NCI-H146 treated with DMSO at 0.1 percent for 48 hours (cell line): ENCODE measurements at regions not wholly inside any gene's neighbourhood (a gene's known extent, or its start where the extent isn't known, plus 50 kb on each side); places are given as distances from the start of the nearest gene placed in this dataset.

Experiments used
- DNase-seq: peaks from one replicate; lab custom pipeline; 2025; ENCODE audit not compliant: unreplicated experiment; lab: John Stamatoyannopoulos, UW

GRCh38 chr13:104008541-104009435 is 942.6 kb upstream of the SLC10A2 start:
- DNase-seq: no peak

DNA sequence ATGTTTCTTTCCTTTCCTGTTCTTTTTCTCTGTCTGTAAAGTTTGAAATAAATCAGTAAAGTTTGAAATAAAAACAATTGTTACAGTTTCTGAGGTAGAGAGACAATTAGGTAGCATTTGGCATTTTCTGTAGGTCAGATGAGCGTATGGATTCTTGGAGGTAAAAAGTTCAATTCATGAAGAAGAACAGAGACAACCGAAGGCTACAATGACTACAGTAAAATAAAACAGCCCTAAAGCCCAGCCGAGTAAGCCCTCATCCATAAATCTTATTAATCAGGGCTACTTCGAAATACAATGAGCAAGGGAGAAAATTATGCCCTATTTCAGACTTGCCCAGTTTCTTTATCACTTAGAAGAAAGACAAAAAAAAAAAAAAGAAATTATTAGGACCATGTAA is 941.9 kb upstream of the SLC10A2 start:
- no peak for DNase-seq

DNA sequence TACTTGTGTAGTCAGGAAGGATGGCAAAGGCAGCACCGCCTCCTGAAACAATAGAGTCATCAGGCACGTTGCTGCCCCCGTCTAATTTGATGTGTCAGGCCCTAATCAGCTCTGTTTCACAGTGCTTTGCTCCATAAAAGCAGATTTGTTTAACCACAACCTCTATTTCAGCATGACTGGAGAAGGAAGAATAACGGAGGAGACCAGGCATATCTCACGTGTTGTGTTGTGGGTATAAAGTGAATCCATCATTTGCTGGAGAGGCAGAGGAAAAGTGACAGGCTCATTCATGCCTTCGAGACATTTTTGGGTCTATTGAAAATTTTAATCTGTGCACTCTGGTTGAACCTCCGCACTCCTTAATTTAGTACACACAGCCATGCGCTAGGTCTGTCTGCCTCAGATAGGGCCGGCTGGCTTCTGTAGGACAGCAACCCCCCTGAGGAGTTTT is 940.4 kb upstream of the SLC10A2 start:
- no peak for DNase-seq

GRCh38 chr13:104004572-104004971 is 938.4 kb upstream of the SLC10A2 start:
- DNase-seq: no peak

- no peak for DNase-seq
These were observed 936.0 kb upstream of the SLC10A2 start for GRCh38 chr13:104002216-104002615.

- no peak for DNase-seq
These were observed 935.5 kb upstream of the SLC10A2 start for GRCh38 chr13:104001766-104002165.

- DNase-seq: no peak
These were observed 930.5 kb upstream of the SLC10A2 start for GRCh38 chr13:103996733-103997132.

- DNase-seq: no peak
These were observed 917.7 kb upstream of the SLC10A2 start for GRCh38 chr13:103983948-103984347.

- DNase-seq: no peak
These were observed 910.2 kb upstream of the SLC10A2 start for GRCh38 chr13:103976371-103976770.

- DNase-seq: no peak
These were observed 907.5 kb upstream of the SLC10A2 start for GRCh38 chr13:103973740-103974139.

DNA sequence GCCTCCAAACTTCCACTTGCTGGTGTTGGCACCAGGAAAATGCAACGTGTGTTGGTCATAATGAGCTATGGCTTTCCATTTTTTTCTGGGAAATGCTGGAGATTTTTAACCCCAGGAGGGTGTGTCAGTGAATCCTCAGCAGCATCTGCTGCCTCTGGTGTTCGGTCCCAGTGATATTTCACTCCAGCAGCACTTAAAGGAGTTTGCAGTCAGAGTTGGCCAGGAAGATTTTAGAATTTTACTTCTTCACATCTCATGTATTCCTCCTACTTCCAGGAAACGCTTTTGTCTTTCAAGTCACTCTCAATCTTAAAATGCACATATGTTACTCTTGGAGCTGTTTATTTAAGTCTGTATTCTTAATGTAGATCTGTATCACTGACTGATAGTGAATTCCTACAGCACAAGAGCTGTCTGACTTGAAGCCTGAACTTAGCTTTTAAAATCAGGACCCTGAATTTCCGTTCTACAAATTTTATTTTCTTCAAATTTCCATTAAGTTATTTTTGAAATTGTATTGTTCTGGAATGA is 903.4 kb upstream of the SLC10A2 start:
- no peak for DNase-seq

GRCh38 chr13:103965506-103966243 is 899.5 kb upstream of the SLC10A2 start:
- DNase-seq: no peak

DNA sequence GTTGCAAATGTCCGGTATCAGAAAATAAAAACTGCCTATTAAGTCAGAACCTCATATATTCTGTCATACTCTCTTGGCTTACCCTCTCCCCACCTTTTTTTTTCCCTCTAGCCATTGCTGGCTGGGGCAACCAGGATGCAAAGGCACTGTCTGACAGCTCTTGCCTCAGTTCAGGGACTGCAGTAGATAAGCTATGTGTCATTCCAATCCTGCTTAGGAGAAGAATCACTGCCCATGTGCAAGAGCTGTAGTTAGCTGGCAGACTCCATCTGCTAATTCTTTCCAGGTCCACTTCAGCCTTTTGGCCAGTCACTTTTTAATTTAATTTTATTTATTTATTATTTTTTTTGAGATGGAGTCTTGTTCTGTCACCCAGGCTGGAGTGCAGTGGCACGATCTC is 895.6 kb upstream of the SLC10A2 start:
- DNase-seq: no peak

DNA sequence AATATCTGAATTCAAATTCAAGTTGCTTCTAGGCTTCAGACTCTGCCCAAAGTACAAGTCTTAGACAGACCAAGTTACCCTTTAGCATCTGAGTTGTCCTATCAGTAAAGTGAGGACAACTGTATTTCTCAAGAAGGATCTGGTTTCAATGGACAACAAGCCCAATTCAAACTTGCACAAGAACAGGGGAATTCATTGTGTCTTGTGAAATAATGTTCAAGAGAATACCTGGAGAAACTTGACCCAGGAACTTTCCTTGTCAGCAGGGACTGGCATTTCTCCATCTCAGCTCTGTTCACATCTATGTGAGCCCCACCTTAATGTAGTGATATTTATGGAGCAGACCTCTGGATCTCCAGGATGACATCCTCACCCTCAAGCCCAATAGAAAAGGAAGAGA is 894.9 kb upstream of the SLC10A2 start:
- no peak for DNase-seq

DNA sequence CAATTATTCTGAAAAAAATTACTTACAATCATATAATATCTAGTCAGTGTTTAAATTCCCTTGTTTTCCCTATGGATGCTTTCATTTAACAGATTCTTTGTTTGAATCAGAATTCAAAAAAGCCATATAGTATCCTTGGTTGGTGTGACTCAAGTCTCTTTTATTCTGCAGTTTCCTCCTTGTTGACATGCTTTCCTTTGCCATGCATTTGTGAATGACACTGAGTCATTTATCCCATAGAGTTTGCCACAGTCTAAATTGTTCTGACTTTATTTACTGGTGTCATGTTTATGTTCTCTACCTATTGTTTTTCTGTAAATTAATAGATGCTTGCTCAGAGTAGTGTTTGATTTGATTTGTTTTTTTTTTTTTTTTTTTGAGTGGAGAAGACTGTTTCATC is 893.8 kb upstream of the SLC10A2 start:
- DNase-seq: no peak

DNA sequence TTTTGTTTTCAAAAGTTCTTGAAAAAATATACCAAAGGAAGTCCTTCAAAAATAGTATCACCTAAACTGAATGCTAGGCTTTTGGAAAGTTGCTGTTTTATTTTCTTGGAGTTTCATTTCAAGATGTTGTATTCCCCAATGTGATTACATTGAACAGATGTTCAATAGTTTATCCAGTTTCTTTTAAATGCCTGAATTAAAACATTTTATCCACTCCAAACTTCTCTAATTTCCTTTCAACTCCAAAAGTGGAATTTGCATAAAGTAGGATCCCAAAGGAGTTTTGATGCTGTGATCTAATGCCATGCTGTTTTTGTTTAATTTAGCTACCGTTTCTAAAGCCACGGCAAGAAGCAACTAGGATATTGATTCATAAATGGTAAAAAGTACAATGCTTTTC is 892.5 kb upstream of the SLC10A2 start:
- no peak for DNase-seq

DNA sequence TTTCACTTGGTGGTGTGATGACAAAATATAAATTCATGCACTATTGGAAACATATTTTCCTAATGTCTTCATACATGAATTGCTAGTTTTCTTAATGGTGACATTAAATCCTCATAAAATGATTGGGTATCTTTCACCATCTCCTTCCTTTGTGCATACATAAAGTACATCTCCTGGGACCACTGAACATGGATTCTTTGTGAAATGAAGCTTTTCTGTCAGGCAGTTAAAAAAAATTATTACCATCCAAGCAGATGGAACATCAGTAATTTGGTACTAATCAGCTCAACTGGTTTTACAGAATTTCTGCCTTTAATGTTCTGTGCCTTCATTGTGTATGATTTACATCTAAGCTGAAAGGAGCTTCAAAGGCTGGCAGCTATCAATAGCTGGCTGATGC is 891.7 kb upstream of the SLC10A2 start:
- no peak for DNase-seq

- no peak for DNase-seq
These were observed 887.6 kb upstream of the SLC10A2 start for GRCh38 chr13:103953859-103954258.

DNA sequence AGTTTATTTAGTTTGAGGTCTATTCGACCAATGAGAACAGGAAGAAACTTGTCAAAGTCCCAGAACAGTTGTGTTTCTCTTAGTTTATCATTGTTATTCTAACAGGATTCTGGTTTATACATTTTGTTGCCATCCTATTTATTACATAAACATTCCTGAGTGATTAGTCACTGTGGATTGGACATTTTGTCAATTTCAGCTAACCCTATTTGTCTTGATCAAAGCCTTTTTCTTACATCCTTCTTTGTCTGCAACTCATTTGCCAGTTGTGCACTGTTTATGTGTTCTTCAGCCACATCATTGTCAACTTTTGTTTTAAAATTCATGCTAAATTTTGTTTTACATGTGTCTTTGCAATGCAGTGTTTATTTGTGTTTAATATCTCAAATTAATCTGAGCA is 886.0 kb upstream of the SLC10A2 start:
- DNase-seq: no peak

DNA sequence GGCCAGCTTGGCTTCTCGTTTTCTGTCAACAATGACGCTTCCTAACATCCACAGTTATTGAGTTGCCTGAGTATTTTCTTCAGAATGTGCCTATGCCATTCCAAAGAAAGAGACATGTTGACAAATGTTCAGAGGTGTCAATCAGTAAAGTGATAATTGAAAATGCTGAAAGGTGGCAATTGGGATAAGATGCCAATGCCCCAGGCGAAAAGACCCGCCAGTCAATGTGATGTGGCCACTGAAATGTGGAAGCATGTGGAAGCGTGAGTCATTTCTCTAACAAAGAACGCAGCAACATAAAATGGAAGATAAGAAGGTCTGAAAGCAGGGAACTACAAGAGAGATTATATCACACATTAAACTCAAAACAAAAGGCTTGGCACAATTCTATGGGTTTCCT is 882.2 kb upstream of the SLC10A2 start:
- DNase-seq: no peak

- DNase-seq: no peak
These were observed 879.6 kb upstream of the SLC10A2 start for GRCh38 chr13:103945836-103946235.
